ENCODE measurements at regions not wholly inside any gene's neighbourhood (a gene's known extent, or its start where the extent isn't known, plus 50 kb on each side); places are given as distances from the start of the nearest gene placed in this dataset.

DNA sequence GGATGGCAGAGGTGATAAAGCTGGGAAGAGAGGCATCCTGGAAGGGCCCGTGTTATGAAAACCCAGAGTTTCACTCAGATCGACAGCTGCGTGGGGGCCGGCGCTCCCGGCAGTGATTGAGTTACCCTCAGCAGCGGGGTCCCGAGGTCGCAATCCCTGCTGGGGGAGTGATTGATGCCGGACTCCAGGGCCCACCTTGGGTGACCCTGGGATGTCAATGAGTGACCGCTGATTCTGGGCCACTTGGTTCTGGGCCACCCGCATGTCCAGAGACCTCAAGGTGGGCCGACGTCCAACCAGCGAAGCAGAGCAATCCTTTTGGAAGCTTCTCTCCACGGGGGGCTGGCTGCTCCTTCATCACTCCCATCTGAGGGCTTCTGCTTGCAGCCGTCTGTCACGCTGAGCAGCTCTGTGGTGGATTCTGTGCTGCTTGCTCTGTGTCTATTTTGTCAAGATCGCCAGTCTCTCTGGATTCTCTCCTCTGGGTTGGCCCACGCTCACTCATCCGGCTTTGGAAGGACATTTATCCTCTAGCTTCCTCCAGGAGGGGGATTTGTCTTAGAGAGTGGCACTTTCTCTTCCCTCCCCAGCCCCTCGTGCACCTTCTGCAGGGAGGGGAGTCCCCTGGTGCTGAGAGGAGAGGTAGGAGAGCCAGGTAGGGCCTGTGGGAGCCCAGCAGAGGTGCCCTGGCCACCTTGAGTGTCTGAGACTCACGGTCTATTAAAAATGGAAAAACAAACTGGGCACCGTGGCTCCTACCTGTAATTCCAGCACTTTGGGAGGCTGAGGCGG, 110.9 kb upstream of the C1orf174 start:
- H3K27me3 ChIP-seq (ENCODE audit: control insufficient read depth, insufficient read depth, low read length): no peaks in the 10 kb centered on the region
- FAIRE-seq: no peak

DNA sequence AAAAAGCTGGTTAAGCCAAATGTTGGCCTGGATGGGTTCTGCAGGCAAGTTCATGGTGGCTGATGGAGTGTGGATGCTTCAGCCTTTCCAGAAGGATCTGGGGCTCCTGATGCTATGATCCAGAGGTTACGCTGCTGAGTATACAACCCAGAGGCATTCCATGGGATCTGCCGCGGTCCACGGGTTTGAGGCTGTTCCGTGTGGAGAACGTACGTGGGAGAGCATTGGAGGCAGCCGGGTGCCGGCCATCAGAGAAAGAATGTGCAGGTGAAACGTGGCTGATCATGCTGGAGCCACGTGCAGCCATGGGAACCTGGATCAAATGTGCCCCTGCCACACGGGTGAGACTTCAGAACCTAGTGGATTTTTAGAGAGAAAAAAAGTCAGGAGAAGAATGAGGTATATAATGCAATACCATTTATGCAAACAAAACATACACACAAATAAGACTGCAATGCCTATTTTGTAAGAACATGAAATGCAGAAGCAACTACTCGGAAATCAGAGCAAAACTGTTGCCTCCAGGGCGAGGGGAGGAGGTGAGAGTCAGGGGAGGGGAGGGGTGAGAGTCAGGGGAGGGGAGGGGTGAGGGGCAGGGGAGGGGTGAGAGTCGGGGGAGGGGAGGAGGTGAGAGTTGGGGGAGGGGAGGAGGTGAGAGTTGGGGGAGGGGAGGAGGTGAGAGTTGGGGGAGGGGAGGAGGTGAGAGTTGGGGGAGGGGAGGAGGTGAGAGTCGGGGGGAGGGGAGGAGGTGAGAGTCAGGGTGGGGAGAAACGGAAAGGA, 116.5 kb upstream of the C1orf174 start:
- Histone ChIP-seq H3K36me3 (ENCODE audit: control insufficient read depth, insufficient read depth, low read length) (no peaks in the 10 kb centered on the region), H3K27me3 (ENCODE audit: control insufficient read depth, insufficient read depth, low read length) (no peaks in the 10 kb centered on the region), H3K4me3 (ENCODE audit: low read depth, low read length) (no peak overlapping the region)
- TF ChIP-seq, protein P1, sequence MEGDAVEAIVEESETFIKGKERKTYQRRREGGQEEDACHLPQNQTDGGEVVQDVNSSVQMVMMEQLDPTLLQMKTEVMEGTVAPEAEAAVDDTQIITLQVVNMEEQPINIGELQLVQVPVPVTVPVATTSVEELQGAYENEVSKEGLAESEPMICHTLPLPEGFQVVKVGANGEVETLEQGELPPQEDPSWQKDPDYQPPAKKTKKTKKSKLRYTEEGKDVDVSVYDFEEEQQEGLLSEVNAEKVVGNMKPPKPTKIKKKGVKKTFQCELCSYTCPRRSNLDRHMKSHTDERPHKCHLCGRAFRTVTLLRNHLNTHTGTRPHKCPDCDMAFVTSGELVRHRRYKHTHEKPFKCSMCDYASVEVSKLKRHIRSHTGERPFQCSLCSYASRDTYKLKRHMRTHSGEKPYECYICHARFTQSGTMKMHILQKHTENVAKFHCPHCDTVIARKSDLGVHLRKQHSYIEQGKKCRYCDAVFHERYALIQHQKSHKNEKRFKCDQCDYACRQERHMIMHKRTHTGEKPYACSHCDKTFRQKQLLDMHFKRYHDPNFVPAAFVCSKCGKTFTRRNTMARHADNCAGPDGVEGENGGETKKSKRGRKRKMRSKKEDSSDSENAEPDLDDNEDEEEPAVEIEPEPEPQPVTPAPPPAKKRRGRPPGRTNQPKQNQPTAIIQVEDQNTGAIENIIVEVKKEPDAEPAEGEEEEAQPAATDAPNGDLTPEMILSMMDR (IDR thresholded peaks at IDR 0.05; ENCODE audit: insufficient read depth, low read length, severe bottlenecking): no peak
- FAIRE-seq: no peak
- DNase-seq (ENCODE audit: low read depth): no peak

More for the DNA sequence above, 110.9 kb upstream of the C1orf174 start:
- no peak overlapping the region for H3K4me3 ChIP-seq (ENCODE audit: low read depth, low read length)
- TF ChIP-seq, protein P1 (IDR thresholded peaks at IDR 0.05; ENCODE audit: insufficient read depth, low read length, severe bottlenecking): no peak
- no peak for DNase-seq (ENCODE audit: low read depth)
- no peaks in the 10 kb centered on the region for H3K36me3 ChIP-seq (ENCODE audit: control insufficient read depth, insufficient read depth, low read length)

DNA sequence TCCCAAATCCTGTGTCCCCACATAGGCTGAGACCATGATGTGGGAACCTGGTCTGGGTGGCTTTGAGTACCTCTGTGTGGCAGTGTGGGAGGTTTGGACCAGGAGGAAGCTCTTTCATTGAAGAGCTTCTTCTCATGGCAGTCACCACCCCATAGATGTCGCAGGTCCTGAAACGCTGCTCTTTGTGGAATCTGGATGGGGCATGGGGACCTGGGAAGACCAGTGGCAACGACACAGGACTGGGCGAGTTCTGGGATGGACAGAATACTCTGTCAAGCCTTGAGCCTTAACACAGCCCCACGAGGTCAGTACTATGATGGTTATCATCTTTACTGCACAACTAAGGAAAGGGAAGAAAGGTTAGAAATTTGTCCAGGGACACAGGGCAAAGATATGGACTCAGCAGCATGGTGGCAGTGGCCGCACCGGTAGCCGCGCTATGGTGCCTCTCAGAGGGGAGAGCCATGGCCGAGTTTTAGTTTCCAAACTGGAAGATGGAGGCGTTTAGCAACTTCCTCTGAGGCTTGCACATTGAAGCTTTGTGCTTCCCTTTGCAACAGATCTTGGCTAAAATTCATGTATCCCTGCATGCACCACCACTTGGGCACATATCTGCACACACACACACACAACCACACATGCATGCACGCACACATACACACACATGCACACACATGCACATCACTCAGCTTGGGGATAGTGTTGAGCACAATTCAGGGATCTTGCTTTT, 117.7 kb upstream of the C1orf174 start:
- Histone ChIP-seq H3K36me3 (ENCODE audit: control insufficient read depth, insufficient read depth, low read length) (no peaks in the 10 kb centered on the region), H3K27me3 (ENCODE audit: control insufficient read depth, insufficient read depth, low read length) (no peaks in the 10 kb centered on the region), H3K4me3 (ENCODE audit: low read depth, low read length) (no peak overlapping the region)
- FAIRE-seq: peak; percentile 47
- TF ChIP-seq, protein P1 (IDR thresholded peaks at IDR 0.05; ENCODE audit: insufficient read depth, low read length, severe bottlenecking): no peak
- no peak for DNase-seq (ENCODE audit: low read depth)

DNA sequence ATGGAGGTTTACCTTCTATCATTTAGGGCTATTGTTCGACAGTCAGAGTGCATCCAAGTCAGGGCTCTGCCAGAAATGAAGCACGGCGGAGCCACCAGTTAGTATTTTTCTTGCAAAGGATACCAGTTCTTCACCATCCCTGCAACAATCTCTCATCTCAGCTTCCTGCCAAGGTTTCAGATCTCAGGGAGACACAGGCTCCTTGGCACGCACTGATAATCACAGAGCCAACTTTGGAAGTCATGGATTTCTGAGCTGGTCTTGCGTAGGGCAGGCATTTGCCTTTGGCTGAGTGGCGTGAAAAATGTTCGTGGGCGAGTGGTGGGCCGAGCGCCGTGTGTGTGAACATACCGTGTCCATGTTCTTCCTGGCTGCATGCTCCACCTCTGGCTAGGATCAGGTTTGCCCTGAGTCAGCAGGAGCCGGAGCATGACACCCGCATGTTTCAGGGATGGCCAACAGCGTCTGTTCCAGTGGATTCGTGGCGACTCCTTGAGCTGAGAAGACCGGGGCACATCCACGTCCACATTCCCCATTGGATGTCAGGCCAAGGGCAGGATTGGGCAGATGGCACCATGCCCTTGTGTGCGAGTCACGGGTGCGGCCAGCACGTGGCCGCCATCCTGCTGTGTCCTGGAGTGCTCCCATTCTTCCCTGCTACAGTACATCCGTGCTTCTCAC, 118.5 kb upstream of the C1orf174 start:
- H3K4me3 ChIP-seq (ENCODE audit: low read depth, low read length): no peak overlapping the region
- FAIRE-seq: peak; percentile 18
- DNase-seq (ENCODE audit: low read depth): no peak

DNA sequence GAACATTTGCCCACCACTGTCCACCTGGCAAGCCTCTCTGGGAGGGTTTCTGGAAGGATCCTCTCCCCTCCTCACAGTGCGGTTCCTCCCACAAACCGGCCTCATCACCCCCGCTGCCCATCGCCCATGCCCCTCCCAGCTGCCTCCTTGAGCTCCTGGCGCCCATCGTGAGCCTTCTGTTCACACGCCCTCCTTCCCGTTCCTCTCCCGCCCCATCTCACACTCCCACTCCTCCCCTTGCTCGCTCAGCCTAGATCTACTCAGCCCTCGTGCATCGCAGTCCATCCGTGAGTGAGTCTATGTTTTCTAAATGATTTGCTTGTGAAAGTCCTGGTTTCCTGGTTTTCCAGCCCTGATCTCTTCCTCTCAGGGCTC, 119.1 kb upstream of the C1orf174 start:
- no peak overlapping the region for H3K4me3 ChIP-seq (ENCODE audit: low read depth, low read length)
- TF ChIP-seq, protein P1 (IDR thresholded peaks at IDR 0.05; ENCODE audit: insufficient read depth, low read length, severe bottlenecking): no peak
- no peak for DNase-seq (ENCODE audit: low read depth)
- no peaks in the 10 kb centered on the region for H3K36me3 ChIP-seq (ENCODE audit: control insufficient read depth, insufficient read depth, low read length)
- H3K27me3 ChIP-seq (ENCODE audit: control insufficient read depth, insufficient read depth, low read length): no peaks in the 10 kb centered on the region
- no peak for FAIRE-seq

More for the DNA sequence above, 118.5 kb upstream of the C1orf174 start:
- Histone ChIP-seq H3K36me3 (ENCODE audit: control insufficient read depth, insufficient read depth, low read length) (no peaks in the 10 kb centered on the region), H3K27me3 (ENCODE audit: control insufficient read depth, insufficient read depth, low read length) (no peaks in the 10 kb centered on the region)
- TF ChIP-seq, protein P1 (IDR thresholded peaks at IDR 0.05; ENCODE audit: insufficient read depth, low read length, severe bottlenecking): no peak
